Osteoblast (primary cell): ENCODE measurements at regions not wholly inside any gene's neighbourhood (a gene's known extent, or its start where the extent isn't known, plus 50 kb on each side); places are given as distances from the start of the nearest gene placed in this dataset.

ENCODE experiments used
- DNase-seq: peaks from one replicate; pipeline ENCODE4 v3.0.0; 2011; ENCODE audit warnings: low spot score, mixed read lengths; ENCODE audit not compliant: insufficient read length; ENCODE audit errors: missing footprints
- H2AFZ ChIP-seq: 2 replicates; pipeline ENCODE4 v1.6.0; 2011; ENCODE audit warnings: mild to moderate bottlenecking, low read length
- H3K27ac ChIP-seq: 2 replicates; pipeline ENCODE4 v1.5.1; 2011; ENCODE audit warnings: mild to moderate bottlenecking, low read depth, low read length, moderate library complexity
- H3K27me3 ChIP-seq: 2 replicates; pipeline ENCODE4 v1.6.0; 2012; ENCODE audit warnings: mild to moderate bottlenecking, control low read depth, inconsistent platforms, low read length, moderate library complexity; ENCODE audit not compliant: insufficient read depth
- H3K36me3 ChIP-seq: 2 replicates; pipeline ENCODE4 v1.5.1; 2011; ENCODE audit warnings: mild to moderate bottlenecking, low read length, control low read depth, moderate library complexity; ENCODE audit not compliant: insufficient read depth
- H3K4me1 ChIP-seq: 2 replicates; pipeline ENCODE4 v1.5.1; 2011; ENCODE audit warnings: mild to moderate bottlenecking, low read length, control low read depth, moderate library complexity; ENCODE audit not compliant: insufficient read depth
- H3K4me2 ChIP-seq: 2 replicates; pipeline ENCODE4 v1.6.0; 2011; ENCODE audit warnings: mild to moderate bottlenecking, low read length; ENCODE audit not compliant: insufficient read depth
- H3K4me3 ChIP-seq: fragments of 200-600 bp; sonication (generic); 3 replicates; pipeline ENCODE4 v1.5.1; 2012; ENCODE audit warnings: mild to moderate bottlenecking, low read length, inconsistent platforms; ENCODE audit not compliant: insufficient read depth
- H3K79me2 ChIP-seq: 2 replicates; pipeline ENCODE4 v1.6.0; 2012; ENCODE audit warnings: mild to moderate bottlenecking, low read length, control low read depth, inconsistent platforms; ENCODE audit not compliant: insufficient read depth
- H3K9me3 ChIP-seq: 2 replicates; pipeline ENCODE4 v1.5.1; 2011; ENCODE audit warnings: low read depth, low read length, control low read depth
- H4K20me1 ChIP-seq: 2 replicates; pipeline ENCODE4 v1.6.0; 2012; ENCODE audit warnings: mild to moderate bottlenecking, low read length, control low read depth; ENCODE audit not compliant: insufficient read depth
- TF ChIP-seq, protein P1 (sequence below): IDR thresholded peaks from 2 replicates; pipeline ENCODE4 v1.5.1; 2011; ENCODE audit warnings: mild to moderate bottlenecking, low read depth, low read length, moderate library complexity; ENCODE audit errors: extremely low read depth

DNA sequence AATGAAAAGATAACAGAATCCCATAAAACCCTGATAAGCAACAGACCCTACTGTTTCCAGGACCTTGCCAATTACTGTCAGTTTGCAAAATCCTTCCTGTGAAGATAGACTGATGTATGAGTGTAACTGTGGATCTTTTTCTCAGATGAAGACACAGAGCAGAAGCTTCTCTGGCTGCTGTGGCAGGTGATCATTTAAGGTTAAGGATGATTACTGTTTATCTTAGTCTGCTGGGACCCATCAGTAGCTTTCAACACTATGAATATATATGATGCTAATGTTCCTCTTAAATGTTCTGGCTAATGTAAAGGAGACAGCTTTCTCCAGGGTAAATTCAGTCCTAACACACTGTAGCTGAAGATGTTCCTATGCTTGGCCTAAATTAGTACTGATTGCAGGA lies 56.0 kb upstream of the CTTNBP2 start:
- H3K4me1 ChIP-seq = no peaks in the 10 kb centered on the region
- no peaks in the 10 kb centered on the region for H3K79me2 ChIP-seq
- H2AFZ ChIP-seq = no peak overlapping the region
- H3K27me3 ChIP-seq = no peaks in the 10 kb centered on the region
- TF ChIP-seq, protein P1, sequence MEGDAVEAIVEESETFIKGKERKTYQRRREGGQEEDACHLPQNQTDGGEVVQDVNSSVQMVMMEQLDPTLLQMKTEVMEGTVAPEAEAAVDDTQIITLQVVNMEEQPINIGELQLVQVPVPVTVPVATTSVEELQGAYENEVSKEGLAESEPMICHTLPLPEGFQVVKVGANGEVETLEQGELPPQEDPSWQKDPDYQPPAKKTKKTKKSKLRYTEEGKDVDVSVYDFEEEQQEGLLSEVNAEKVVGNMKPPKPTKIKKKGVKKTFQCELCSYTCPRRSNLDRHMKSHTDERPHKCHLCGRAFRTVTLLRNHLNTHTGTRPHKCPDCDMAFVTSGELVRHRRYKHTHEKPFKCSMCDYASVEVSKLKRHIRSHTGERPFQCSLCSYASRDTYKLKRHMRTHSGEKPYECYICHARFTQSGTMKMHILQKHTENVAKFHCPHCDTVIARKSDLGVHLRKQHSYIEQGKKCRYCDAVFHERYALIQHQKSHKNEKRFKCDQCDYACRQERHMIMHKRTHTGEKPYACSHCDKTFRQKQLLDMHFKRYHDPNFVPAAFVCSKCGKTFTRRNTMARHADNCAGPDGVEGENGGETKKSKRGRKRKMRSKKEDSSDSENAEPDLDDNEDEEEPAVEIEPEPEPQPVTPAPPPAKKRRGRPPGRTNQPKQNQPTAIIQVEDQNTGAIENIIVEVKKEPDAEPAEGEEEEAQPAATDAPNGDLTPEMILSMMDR = no peak
- no peak overlapping the region for H3K27ac ChIP-seq
- no peak overlapping the region for H3K4me2 ChIP-seq
- H3K4me3 ChIP-seq = no peak overlapping the region
- H3K9me3 ChIP-seq = no peaks in the 10 kb centered on the region
- H4K20me1 ChIP-seq = no peaks in the 10 kb centered on the region
- no peak for DNase-seq
- no peaks in the 10 kb centered on the region for H3K36me3 ChIP-seq

DNA sequence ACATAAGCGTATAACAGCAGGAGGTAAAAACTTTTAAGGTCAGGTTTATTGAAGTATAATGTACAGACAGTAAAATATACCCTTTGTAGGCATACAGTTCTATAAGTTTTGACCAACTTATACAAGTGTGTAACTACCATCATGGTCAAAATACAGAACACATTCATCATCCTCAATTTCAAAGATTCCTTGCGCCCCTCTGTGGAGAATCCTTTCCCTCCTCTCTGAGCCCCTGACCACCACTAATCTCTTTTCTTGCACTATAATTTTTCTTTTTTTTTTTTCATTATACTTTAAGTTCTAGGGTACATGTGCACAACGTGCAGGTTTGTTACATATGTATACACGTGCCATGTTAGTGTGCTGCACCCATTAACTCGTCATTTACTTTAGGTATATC lies 58.1 kb upstream of the CTTNBP2 start:
- Histone ChIP-seq H3K4me1 (no peaks in the 10 kb centered on the region), H3K4me3 (no peak overlapping the region), H3K4me2 (no peak overlapping the region), H3K36me3 (no peaks in the 10 kb centered on the region), H3K9me3 (no peaks in the 10 kb centered on the region), H4K20me1 (no peaks in the 10 kb centered on the region), H3K27ac (no peak overlapping the region), H3K27me3 (no peaks in the 10 kb centered on the region), H3K79me2 (no peaks in the 10 kb centered on the region), H2AFZ (no peak overlapping the region)
- no peak for DNase-seq
- TF ChIP-seq, protein P1 = no peak

DNA sequence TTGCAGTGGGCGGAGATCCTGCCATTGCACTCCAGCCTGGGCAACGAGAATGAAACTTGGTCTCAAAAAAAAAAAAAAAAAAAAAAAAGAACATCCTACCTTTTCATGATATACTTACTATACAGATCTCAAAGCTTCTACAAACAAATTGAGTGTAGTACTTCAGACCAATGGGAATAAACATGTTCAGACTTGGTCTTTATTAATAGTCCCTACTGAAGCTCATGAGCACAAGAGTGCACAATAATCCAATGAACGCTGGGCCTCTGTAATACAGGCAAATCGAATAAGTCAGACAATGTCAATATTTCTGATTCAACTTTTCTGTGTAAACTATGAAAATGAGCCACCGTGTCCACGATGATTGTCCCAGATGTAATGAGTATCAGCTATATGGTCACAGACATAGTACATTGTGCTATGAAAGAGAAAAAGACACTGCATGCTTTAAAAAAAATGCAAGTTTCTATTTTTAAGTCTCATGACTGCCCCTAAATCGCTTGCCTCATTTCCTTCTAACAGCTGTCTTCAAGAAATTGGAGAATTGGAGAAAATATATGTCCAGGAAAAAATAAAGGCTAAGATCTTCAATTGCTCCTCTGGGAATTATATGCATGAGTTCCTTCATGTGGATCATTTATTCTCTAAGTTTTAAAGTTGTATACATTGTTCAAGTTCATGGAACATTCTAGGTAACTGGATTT lies 64.0 kb upstream of the CTTNBP2 start:
- H3K79me2 ChIP-seq = no peaks in the 10 kb centered on the region
- H3K4me3 ChIP-seq = no peak overlapping the region
- no peaks in the 10 kb centered on the region for H3K27me3 ChIP-seq
- H3K36me3 ChIP-seq = no peaks in the 10 kb centered on the region
- H2AFZ ChIP-seq = no peak overlapping the region
- no peaks in the 10 kb centered on the region for H3K4me1 ChIP-seq
- H3K4me2 ChIP-seq = no peak overlapping the region
- no peak for DNase-seq
- TF ChIP-seq, protein P1 = no peak
- H4K20me1 ChIP-seq = no peaks in the 10 kb centered on the region
- H3K27ac ChIP-seq = no peak overlapping the region
- H3K9me3 ChIP-seq = no peaks in the 10 kb centered on the region

DNA sequence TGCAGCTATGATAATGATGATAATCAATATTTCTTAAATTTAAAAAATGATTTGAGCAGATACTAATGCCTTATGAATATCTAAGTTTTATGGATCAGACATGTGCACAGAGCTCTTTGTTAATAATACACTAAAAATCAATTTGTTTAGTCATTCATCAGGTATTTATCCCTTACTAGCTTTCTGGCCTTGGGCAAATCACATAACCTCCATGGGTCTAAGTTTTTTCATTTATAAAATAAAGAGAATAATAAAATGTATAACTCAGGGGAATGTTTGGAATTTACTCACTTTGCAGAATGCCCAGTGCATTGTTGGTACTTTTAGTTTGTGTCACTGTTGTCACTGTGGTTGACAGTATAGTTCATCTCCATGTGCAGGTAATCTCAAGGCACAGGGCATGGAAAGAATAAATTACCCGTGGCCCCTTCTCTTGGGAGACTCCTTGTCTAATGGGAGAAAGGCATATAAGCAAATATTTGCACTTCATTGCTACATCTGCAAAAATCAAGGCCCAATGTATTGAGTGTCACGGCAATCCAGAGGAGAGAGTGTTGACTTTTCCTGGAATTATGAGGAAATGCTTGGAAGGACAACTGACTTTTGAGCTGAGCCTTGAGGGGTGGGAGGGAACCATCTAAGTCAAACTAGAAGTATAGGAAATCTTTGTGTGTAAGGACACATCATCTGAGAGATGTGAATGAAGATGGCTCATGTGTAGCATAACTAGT lies 64.7 kb upstream of the CTTNBP2 start:
- H3K4me3 ChIP-seq = no peak overlapping the region

More for the DNA sequence above, 64.7 kb upstream of the CTTNBP2 start:
- H2AFZ ChIP-seq = no peak overlapping the region
- no peak for DNase-seq
- no peaks in the 10 kb centered on the region for H3K27me3 ChIP-seq
- TF ChIP-seq, protein P1 = no peak
- H3K4me1 ChIP-seq = no peaks in the 10 kb centered on the region
- H3K36me3 ChIP-seq = no peaks in the 10 kb centered on the region
- H3K9me3 ChIP-seq = no peaks in the 10 kb centered on the region
- H3K4me2 ChIP-seq = no peak overlapping the region
- no peak overlapping the region for H3K27ac ChIP-seq
- H4K20me1 ChIP-seq = no peaks in the 10 kb centered on the region
- no peaks in the 10 kb centered on the region for H3K79me2 ChIP-seq
